ENCODE measurements at regions not wholly inside any gene's neighbourhood (a gene's known extent, or its start where the extent isn't known, plus 50 kb on each side); places are given as distances from the start of the nearest gene placed in this dataset.

DNA sequence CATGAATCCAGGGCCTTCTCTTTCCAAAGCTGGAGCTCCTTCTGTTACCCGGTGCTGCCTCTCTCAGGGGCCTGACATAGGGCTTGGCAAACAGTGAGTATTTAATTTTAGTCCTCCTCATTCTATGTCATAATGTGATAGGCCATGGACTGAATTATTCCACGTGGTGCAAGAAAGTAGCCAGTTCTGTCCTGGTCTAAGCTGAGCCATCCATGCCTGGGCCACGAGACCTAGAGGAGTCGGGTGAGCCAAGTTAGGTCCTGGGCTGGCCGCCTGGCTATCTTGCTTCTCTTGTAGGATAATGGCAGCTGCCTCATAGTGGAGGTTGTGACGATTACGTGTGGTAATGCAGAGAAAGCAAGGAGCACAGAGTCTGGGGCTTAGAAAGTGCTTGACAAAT, 170.6 kb downstream of the FAM43A start:
- TF ChIP-seq SUZ12 (IDR thresholded peaks at IDR 0.05; ENCODE audit: extremely low read depth, insufficient read depth, insufficient read length) (no peak), YY1 (IDR thresholded peaks at IDR 0.05; ENCODE audit: insufficient read depth, insufficient read length) (no peak), ZNF274 (IDR thresholded peaks at IDR 0.05; ENCODE audit: low read depth, low read length) (no peak)

All from NT2/D1 (cell line).